ENCODE measurements at regions not wholly inside any gene's neighbourhood (a gene's known extent, or its start where the extent isn't known, plus 50 kb on each side); places are given as distances from the start of the nearest gene placed in this dataset.

- Mint-ChIP-seq H3K36me3 (no peaks in the 10 kb centered on the region), H3K9me3 (peaks cover 0 to 1% (median 0%) of the 10 kb centered on the region in 7 donors), H3K4me3 (no peak overlapping the region), H3K27ac (no peak overlapping the region), H3K27me3 (ENCODE audit: low read depth in 3 of 3) (no peaks in the 10 kb centered on the region), H3K4me1 (no peaks in the 10 kb centered on the region)
- Histone ChIP-seq H3K36me3 (replicated peaks in 1 of 2; ENCODE audit: control insufficient read depth in 1 of 2, insufficient read depth in 2 of 2, low read length in 2 of 2) (no peaks in the 10 kb centered on the region), H2AFZ (ENCODE audit: insufficient read depth, low read depth, low read length, poor library complexity, severe bottlenecking) (no peak overlapping the region), H3K4me2 (replicated peaks; ENCODE audit: extremely low read depth, low read length, poor library complexity, severe bottlenecking) (no peak overlapping the region), H3K4me1 (ENCODE audit: control insufficient read depth in 1 of 2, insufficient read depth in 2 of 2, low read length in 2 of 2) (no peaks in the 10 kb centered on the region), H3K27me3 (ENCODE audit: control insufficient read depth in 2 of 2, insufficient read depth in 2 of 2, low read length in 2 of 2) (no peaks in the 10 kb centered on the region), H3K9me3 (replicated peaks in 1 of 2; ENCODE audit: control insufficient read depth in 1 of 2, insufficient read depth in 1 of 2, low read length in 2 of 2) (no peaks in the 10 kb centered on the region), H3K27ac (ENCODE audit: low read depth in 1 of 2, low read length in 2 of 2) (no peak overlapping the region), H3K9ac (ENCODE audit: insufficient read depth, low read length, poor library complexity, severe bottlenecking) (no peak overlapping the region), H4K20me1 (ENCODE audit: insufficient read depth, low read length) (no peaks in the 10 kb centered on the region), H3K79me2 (ENCODE audit: insufficient read depth, low read length) (no peaks in the 10 kb centered on the region), H3K4me3 (replicated peaks in 1 of 3; ENCODE audit: low read depth in 2 of 3, low read length in 3 of 3) (no peak overlapping the region)
- intact Hi-C loops (cut with micrococcal nuclease): no loop called here
- no CpG with 5 or more reads among the region's 1 CpG for WGBS (ENCODE audit: insufficient coverage)
- DNase-seq: no peak
- TF ChIP-seq CTCF (IDR thresholded peaks at IDR 0.05): no peak
Observed at GRCh38 chr7:109473172-109473571, 903.5 kb downstream of the DNAJB9 start.

GRCh38 chr7:109476409-109476808, 906.7 kb downstream of the DNAJB9 start:
- H2AFZ ChIP-seq (ENCODE audit: insufficient read depth, low read depth, low read length, poor library complexity, severe bottlenecking): no peak overlapping the region
- no peaks in the 10 kb centered on the region for H3K79me2 ChIP-seq (ENCODE audit: insufficient read depth, low read length)
- H3K4me1 ChIP-seq (ENCODE audit: control insufficient read depth in 1 of 2, insufficient read depth in 2 of 2, low read length in 2 of 2): no peaks in the 10 kb centered on the region
- H3K36me3 Mint-ChIP-seq: no peaks in the 10 kb centered on the region
- no CpG with 5 or more reads among the region's 3 CpGs for WGBS (ENCODE audit: insufficient coverage)
- no peaks in the 10 kb centered on the region for H3K4me1 Mint-ChIP-seq
- no peak overlapping the region for H3K4me3 ChIP-seq (replicated peaks in 1 of 3; ENCODE audit: low read depth in 2 of 3, low read length in 3 of 3)
- H3K9me3 Mint-ChIP-seq: peaks cover 0 to 3% (median 0%) of the 10 kb centered on the region in 7 donors
- intact Hi-C loops (cut with micrococcal nuclease): no loop called here
- H3K4me3 Mint-ChIP-seq: no peak overlapping the region
- H3K27ac Mint-ChIP-seq: no peak overlapping the region
- no peaks in the 10 kb centered on the region for H3K9me3 ChIP-seq (replicated peaks in 1 of 2; ENCODE audit: control insufficient read depth in 1 of 2, insufficient read depth in 1 of 2, low read length in 2 of 2)
- no peak overlapping the region for H3K9ac ChIP-seq (ENCODE audit: insufficient read depth, low read length, poor library complexity, severe bottlenecking)
- no peak overlapping the region for H3K4me2 ChIP-seq (replicated peaks; ENCODE audit: extremely low read depth, low read length, poor library complexity, severe bottlenecking)
- H3K27ac ChIP-seq (ENCODE audit: low read depth in 1 of 2, low read length in 2 of 2): no peak overlapping the region
- no peaks in the 10 kb centered on the region for H3K36me3 ChIP-seq (replicated peaks in 1 of 2; ENCODE audit: control insufficient read depth in 1 of 2, insufficient read depth in 2 of 2, low read length in 2 of 2)
- DNase-seq: no peak
- TF ChIP-seq CTCF (IDR thresholded peaks at IDR 0.05): no peak
- no peaks in the 10 kb centered on the region for H4K20me1 ChIP-seq (ENCODE audit: insufficient read depth, low read length)
- peaks cover 0 to 3% (median 0%) of the 10 kb centered on the region in 3 donors for H3K27me3 Mint-ChIP-seq (ENCODE audit: low read depth in 3 of 3)
- no peaks in the 10 kb centered on the region for H3K27me3 ChIP-seq (ENCODE audit: control insufficient read depth in 2 of 2, insufficient read depth in 2 of 2, low read length in 2 of 2)
